Left forelimb (tissue), 1 donor: ENCODE measurements at regions not wholly inside any gene's neighbourhood (a gene's known extent, or its start where the extent isn't known, plus 50 kb on each side); places are given as distances from the start of the nearest gene placed in this dataset.
"Not testable (repeated sequence)": the region's sequence is repeated elsewhere in the genome, so short reads cannot be mapped to it uniquely, and the experiment has no call there.

Experiments
- DNase-seq: peaks from one replicate; pipeline ENCODE4 v3.0.0-alpha.2; 2018; ENCODE audit warnings: low spot score

DNA sequence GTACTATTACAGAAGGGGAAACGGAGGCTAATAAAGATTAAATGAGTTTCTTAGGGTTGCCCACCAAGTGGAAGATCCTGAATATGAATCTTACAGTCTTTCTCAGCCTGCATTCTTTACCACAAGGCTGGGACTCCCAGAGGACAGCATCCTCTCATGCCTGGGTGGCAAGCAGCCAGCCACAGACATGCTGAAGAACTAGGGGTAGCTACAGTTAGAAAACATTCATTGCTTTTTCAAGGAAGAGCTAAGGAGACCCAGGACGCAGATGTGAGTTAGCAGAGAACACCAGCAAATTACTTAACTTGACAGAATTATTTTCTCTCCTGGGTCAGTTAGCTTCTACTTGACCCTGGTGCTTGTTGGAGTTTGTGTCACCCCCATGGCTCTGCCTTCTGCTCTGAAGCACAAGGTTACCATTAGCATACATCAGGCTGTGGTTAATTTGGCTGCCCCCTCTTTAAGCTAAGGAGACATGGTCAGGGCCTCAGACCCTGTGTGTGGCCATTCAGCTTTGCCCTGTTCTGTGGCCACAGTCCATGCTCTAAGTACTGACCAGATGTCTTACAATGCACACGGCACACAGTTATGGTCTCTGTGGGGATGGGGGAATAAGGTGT lies 132.3 kb upstream of the TNP1 start:
- DNase-seq: no peak

DNA sequence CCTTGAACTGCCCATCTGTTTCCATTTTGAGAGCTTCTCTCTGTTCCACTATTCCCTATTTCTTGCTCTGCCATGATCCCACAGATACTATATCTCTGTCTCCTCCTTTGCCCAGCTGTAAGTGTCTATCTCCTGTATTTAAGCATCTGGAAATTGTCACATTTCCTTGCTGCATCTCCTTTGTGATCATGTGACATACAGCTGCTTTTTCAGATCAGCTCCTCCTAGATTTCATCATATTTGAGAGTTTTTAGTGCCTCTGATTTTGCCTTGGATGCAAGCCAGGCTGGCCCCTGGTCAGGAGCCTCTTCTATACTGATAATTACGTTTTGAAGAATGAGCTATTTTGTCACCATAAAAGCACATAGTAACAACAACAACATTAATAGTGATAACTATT lies 131.7 kb upstream of the TNP1 start:
- no peak for DNase-seq

DNA sequence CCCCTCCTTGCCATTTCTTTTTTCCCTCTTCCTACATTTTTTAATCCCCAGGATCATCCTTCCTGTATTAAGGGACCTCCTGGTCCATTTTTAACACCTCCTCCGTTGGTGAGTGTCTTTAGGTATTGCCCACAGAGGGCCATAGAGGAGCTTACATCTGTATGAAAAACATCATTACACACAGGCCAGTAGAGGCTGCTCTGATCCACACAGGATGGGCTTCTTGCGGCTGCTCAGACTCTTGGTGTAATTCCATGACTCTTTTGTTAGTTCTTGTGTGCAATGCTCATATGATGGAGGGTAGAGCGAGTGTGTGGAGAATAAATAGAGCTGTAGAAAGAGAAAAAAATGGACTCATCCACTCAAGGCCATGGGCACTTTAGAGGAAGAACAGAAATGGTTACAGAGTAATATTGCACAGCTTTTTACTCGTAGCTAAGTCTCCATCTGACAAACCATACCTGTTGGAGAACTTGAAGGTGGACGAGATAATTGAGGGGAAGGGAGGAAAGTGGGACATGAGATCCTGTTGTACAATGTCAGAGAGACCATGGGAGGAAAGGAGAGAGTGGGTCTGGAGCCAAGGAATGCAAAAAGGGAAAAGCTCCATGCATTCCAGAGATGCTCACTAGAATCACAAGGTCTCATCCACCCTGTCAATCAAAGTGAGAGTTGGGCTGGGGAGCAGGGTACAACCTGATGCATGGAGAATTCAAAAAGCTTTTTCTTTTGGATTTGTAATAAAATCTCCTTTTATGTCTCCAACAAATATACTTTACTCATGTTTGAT lies 129.7 kb upstream of the TNP1 start:
- no peak for DNase-seq

DNA sequence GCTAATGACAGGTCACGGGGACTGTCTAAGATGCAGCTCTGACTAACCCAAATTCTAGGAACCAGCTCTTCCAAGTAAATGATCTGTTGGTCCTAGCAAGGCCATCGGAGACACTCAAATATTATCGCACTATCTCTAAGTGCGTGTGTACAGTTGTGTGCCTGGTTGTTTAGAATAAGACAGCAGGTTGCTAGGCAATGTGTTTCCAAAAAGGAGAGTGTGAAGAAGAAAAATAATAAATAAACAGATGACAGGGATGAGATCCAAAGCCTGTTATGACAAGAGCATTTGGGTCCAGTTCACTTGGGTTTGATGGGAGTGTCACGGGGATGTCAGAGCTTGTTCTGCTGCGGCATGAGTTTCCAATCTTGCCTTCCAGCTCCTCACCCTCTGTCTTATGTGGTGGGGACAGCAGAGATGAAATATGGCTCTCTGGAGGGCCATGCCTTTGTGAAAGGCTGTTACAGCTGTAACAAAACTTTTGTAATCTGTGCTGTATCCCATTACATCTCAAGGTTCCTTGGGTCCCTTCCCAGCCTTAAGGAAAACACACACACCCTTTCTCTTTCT lies 127.5 kb upstream of the TNP1 start:
- DNase-seq: no peak

DNA sequence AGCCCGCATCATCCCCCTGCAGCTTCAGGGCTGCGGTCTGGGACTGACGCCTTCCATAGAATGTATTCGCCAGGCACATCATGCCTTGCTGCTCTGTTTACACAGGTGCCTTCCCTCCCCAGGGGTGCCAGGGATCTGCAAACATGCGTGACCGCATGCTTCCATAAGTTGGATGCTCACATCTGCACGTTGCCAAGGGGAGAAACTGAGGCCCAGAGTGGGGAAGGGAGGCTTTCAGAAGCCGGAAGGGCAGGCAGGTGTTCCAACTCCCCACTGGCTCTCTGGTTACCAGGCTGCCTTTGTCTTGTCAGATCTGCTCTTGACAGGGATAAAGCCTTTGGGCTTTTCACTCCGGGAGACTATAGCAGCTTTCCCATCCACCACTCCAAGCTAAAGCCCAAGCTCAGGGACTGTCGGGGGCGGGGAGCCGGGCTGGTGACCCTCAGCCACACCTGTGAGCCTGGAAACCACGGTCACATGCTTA lies 125.8 kb upstream of the TNP1 start:
- DNase-seq: no peak

DNA sequence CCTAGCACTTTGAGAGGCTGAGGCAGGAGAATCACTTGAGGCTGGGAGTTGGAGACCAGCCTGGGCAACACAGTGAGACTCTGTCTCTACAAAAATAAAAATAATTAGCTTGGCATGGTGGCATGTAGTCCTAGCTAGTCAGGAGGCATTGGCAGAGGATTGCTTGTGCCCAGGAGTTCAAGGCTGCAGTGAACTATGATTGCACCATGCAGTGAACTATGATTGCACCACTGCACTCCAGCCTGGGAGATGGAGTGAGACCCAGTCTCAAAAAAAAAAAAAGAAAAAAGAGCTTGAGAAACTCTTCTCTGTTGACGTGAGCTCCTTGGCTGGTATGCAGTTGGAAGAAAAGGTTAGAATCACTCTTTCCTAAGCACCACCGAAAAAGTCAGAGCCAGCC lies 125.1 kb upstream of the TNP1 start:
- DNase-seq: no peak

DNA sequence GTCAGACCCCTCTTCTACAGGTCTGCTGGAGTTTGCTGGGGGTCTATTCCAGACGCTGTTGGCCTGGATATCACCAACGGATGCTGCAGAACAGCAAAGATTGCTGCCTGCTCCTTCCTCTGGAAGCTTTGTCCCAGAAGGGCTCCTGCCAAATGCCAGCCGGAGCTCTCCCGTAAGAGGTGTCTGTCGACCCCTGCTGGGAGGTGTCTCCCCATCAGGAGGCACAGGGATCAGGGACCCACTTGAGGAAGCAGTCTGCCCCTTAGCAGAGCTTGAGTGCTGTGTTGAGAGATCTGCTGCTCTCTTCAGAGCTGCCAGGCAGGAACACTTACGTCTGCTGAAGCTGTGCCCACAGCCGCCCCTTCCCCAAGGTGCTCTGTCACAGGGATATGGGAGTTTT lies 122.1 kb upstream of the TNP1 start:
- DNase-seq: not testable (repeated sequence)

DNA sequence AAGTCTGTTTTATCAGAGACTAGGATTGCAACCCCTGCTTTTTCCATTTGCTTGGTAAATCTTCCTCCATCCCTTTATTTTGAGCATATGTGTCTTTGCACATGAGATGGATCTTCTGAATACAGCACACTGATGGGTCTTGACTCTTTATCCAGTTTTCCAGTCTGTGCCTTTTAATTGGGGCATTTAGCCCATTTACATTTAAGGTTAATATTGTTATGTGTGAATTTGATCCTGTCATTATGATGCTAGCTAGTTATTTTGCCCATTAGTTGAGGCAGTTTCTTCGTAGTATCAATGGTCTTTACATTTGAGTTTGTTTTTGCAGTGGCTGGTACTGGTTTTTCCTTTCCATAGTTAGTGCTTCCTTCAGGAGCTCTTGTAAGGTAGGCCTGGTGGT lies 120.6 kb upstream of the TNP1 start:
- DNase-seq: not testable (repeated sequence)

DNA sequence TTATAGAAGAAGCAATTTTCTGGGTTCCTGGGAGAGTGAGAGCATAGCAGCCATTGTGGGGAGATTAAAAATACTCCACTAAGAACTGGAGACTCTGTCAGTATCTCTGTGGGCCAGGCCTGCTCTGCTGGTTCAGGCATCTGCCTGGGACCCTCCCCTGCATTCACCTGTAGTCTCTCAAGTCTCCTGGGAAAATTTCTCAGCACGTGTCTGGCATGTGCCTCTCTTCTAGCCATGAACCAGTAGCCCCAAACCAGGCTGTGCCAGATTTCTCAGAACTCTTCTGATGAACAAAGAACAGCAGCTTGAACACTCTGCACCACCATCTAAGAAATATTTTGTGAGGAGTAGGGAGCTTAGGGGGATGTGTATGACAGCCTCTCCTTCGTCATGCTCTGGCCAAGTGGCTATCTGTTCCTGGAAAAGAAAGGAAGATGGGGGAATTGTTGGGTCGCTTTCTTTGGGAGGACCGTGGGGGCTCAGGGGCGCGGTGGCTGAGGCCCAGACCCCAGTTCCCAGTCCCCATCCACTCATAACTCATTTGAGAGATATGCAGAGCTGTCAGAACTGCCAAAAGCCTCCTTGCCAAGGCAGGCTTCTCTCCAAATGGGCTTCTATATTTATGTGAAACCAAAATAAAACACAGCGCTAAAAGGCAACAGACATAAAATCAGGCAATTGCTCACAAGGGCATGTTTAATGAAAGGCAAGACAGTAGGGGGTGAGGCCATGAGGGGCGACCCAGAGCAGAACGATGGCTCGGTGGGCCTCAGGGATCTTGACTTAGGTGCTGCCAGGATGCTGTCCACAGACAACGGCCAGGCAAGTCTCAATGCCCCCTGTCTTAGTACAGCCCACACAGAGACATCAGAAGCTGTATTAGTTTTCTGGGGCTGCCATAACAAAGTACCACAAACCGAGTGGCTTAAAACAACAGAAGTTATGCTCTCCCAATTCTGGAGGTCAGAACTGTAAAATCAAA lies 114.7 kb upstream of the TNP1 start:
- DNase-seq: no peak

DNA sequence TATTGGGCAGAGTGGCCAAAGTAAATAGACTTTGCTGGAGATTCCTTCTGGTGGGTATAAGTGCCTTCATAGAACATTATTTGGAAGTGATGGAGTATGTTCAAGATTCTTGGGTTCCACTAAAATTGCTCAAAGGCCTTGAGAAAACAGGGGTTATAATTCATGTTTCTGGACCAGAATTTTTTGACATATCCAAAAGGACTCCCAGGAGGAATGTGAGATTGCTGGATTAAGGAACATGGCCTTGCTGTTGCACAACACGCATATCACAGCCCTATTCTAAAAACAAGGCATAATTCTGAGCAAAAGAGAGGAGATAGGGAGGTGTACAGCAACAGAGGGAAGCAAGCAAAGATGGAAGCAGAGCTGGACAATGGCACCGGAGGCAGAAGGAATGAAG lies 111.7 kb upstream of the TNP1 start:
- DNase-seq: no peak

DNA sequence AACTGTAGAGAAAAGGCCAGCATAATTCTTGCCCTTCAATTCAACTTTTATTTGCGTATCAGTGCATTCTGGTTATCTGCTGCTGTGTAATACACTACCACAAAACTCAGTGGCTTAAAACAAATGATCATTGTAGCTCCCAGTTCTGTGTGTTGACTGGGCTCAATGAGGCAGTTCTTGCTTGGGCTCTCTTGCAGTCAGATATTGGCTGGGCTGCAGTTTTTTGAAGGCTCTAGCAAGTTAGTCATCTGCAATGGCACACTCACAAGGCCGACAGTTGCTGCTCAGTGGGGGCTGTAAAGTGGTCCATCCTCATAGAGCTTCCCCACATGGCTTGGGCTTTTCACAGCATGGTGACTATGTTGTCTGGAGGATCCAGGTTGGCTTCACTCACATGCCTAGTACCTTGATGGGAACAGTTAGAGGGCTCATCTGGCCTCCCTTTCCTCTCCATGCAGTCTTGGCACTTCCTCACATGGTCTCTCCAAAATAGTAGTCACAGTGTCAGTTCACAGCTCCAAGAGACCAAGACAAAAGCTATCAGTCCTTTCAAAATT lies 110.6 kb upstream of the TNP1 start:
- DNase-seq: no peak

DNA sequence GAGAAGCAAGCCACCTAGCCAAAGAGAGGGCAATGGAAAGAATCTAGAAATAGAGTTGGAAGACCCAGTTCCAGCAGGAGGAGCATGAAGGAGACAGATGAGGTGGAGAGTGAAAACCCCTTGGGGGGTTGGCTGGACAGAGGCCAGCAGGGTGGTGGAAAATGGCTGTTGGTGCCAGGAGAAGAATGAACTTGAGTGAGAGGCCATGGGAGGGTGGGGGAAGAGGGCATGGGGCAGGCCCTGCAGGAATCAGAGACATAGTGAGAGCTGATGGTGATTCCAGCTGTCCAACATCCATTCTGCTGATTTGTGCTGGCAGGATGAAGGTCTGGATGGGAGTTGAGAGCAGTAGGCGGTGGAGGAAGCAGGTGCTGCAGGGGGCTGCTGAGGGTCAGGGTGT lies 108.0 kb upstream of the TNP1 start:
- no peak for DNase-seq

DNA sequence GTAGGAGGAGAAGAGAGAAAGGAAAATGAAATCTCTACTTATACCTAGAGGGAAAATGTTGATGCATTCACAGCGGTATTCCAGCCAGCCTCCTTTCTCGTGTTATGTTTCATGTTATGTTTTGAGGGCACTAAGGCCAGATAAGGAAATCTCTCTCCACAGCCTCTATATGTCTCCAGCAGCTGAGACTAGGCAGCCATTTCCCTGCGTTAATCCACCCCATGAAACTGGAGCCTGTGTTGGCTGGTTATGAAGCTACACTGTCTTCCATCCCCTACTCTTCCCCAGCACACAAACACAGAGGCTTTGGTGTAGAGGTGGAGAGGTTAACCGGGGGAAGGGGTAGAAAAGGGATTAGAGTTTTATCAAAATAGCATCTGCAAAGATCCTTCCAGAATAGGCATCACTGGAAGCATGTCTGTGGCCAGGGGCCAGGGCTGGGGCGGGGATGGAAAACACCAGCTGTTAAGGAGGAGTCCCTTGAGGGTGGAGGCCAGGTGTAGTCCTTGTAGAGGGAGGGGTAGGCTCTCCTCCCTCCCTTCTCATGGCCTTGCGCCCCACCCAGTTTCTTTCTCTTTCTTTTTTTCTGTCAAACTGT lies 100.9 kb upstream of the TNP1 start:
- no peak for DNase-seq

DNA sequence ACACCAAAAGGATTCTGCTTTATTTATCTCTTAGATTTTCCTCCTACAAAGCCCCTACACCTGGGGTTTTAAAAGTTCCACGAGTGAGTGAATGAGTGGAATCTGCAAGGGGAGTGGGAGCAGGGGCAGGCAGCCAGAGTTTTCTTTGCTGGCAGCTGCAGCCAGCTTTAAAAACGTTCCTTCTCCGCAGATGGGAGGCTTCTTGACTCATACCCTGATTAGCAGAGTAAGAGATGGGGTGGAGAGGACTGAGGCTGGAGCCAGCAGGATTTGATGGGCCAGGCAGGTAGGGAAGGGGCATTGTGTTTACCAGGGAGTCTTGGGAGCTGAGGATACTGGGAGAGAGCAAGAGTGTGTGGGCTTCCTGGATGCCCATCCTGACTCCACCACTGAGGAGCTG lies 99.6 kb upstream of the TNP1 start:
- DNase-seq: no peak

DNA sequence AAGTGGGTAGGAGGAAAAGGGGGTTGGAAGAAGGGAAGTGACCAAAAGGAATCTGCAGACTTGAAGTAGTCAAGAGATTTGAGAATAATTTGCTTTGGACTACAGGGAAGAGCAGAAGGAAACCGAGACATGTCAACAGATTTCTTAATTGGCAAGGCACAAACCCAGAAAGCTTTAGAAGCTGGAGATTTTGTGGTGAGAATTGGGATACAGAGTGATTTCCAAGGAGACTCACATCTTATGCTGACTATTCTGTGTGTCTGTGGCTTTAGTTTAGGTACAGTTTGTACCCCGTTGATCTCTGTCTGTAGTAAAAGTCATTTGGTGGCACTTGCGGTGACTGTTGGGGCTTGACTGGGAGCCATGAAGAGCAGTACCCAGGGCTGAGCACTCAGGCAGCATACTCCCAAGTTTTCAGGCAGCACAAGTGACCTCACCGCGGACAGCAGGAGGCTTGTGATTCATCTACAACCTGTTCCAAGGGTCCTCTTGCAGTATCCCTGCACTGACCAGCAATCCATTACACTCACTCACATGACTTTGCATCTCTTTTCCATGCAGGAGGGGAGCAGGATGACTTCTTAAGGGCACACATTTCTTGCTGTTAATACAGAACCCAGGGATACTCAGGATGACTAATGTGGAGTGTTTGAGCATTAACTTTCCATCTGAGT lies 97.1 kb upstream of the TNP1 start:
- no peak for DNase-seq

DNA sequence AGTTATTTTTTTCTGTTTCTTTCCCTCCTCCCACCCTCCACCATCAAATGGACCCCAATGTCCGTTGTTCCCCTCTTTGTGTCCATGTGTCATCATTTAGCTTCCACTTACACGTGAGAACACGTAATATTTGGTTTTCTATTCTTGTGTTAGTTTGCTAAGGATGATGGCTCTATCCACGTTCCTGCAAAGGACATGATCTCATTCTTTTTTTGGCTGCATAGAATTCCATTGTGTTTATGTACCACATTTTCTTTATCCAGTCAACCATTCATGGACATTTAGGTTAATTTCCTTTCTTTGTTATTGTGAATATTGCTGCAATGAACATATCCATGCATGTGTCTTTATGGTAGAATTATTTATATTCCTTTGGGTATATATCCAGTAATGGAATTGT lies 91.3 kb upstream of the TNP1 start:
- DNase-seq: no peak

DNA sequence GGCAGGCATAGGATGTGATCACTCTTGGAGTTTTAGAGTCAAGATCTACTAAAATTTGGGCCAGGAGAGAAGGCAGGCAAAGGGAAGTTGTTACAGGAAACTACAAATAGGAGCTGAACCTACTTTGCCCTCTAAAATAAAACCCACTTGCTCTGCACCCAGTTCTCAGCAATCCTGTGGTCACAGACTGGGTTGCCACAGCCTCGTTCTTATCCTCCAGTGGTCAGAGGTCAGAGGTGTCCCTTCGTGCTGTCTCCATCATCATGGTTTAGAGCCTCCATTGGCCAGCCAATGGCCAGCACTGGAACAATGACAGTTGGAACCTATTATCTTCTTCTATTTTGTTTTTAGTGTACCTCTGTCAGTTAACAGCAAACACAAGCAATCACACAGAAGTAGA lies 90.7 kb upstream of the TNP1 start:
- no peak for DNase-seq

DNA sequence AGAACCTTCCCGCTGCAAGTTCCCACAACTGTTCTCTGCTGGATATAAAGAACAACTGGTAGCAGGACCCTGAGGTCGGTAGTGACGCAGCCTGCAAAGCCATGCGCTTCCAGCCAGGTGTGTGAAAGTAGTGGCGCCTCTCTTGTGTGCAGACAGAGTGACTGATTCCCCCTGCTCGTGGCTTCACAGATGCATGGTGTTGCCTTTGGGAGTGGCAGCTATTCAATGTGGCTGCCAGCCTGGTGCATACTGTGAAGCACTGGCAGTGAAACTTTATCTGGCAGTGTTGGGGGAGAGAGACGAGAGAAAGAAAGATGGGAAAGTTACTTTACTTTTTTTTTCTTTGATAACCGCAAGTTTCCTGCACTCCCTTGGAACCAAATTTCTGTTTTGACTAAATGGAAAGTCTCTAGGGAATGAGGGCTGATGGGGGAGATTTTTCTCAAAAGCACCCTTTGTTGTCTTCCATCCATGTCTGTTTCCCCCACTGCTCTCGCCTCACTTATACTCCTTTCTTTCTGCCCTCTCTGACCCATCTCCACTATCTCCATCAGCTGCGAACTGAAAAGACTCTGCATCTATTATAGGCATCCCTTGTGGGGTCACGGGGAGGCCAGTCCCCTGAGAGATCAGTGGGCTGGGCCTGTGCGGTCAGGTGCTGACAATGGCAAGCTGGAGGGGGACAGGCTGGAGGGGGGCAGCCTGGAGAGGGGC lies 90.0 kb upstream of the TNP1 start:
- DNase-seq: no peak

DNA sequence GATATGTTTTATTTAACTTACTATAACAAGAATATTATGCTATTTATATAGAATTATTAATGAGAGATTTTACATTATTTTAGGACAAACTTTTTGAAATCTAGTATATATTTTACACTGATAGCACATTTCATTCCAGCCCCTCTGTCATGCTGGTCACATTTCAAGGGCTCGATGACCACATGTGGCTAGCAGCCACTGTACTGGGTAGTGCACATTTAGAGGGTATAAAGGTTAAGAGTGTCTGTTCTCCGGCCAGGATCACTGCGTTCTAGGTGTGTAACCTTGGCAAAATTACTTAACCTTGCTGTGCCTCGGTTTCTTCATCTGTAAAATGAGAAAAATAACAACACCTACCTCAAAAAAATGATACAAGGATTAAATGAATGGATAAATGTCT lies 87.2 kb upstream of the TNP1 start:
- no peak for DNase-seq

DNA sequence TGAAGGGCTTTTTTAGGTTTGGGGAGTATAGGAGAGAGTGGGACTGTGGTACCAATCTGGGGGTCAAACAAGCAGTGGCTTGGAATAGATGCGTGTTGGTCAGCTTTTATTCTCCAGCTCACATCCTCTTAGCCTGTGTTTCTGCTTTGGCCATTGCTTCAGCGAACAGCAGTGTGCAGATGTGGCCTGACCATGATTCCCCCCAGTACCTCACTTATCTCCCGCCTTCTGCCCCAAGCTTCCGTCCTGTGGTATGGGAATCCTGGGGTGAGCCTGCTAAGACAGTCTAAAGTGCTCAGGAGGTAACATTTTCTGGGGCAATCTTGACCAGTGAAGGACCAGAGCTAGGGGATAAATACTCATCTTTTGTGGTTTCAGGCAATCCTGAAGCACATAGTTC lies 84.9 kb upstream of the TNP1 start:
- DNase-seq: no peak
